Stimulated activated CD8-positive, alpha-beta memory T cell treated with anti-CD3 and anti-CD28 coated beads, Interleukin-2, amount 100 ng/mL, for 1 hour (primary cell): ENCODE measurements at regions not wholly inside any gene's neighbourhood (a gene's known extent, or its start where the extent isn't known, plus 50 kb on each side); places are given as distances from the start of the nearest gene placed in this dataset.
"Not testable (repeated sequence)": the region's sequence is repeated elsewhere in the genome, so short reads cannot be mapped to it uniquely, and the experiment has no call there.

Experiments
- DNase-seq, 2 donors: peaks; one replicate each; pipeline ENCODE4 v3.0.0-alpha.2; 2020; ENCODE audit warnings: low read depth in 2 of 2

DNA sequence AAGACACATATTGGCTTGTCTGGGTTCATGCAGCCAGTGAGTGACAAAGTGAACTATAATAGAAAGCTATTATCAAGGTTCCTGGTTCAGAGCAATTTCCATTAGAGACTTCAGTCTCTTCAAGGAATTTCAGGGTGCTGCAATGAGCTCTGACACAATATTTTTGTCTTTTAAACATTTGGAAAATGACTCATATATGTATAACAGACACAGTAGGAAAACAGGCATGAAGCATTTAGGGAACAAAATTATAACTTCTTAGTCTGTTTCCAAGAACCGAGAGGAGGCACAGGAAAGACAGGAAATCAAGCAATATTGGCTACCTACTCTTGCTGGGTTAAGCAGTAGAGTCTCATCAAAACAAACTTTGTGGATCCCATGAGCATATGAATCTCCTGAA is 170.4 kb downstream of the PTPRC start:
- DNase-seq, result no peak

DNA sequence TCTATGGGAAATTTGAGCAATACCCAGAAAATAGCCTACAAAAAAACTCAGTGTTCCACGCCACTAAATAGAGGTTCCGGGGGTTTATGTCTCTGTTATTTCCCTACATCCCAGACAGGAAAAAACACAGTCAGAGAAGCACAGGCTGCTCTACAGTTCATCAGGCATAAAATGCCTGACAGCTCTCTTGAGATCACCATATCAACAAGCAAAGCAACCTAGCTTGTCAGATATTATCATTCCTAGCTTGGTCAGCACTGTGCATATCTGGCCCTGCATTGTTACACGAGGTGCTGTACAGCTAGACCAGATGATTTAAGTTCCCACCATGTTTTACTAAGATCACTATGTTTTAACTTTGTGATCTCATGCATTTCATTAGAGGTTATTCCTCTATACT is 172.6 kb downstream of the PTPRC start:
- DNase-seq, result no peak

DNA sequence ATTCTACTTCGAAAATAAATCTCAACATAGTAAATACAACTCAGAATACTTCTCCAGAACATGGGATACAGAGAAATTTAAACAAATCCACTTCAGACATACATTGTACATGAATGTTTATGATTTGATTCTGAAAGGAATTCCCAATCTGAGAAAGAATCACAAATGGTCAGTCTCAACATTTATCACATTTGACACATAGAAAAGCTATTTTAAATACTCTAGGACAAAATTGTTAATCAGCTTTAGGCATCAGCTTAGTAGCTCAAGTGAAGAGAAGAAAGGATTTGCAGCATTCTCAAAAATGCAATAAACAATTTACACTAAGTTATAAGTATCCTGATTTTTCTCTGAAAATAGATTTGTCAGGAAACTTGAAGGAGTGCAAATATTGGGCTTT is 184.8 kb downstream of the PTPRC start:
- no peak for DNase-seq

DNA sequence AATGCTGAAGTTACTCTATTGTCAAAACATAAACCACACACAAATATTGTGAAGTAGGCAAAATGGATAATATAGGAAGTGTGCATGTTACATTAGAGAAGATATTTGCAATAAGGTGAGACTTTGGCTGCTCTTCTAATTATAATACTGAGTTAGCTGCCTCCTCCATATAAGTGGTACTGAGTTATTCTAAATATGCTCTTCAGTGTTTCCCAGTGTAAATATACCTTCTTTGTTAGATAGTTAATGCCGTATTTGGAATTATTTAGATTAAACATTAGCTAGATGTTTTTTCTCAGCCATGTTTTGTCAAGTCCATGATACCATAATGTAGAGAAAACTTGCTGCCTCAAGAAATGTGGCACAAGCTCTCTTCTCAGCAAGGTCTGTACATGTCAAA is 186.4 kb downstream of the PTPRC start:
- DNase-seq, result no peak

DNA sequence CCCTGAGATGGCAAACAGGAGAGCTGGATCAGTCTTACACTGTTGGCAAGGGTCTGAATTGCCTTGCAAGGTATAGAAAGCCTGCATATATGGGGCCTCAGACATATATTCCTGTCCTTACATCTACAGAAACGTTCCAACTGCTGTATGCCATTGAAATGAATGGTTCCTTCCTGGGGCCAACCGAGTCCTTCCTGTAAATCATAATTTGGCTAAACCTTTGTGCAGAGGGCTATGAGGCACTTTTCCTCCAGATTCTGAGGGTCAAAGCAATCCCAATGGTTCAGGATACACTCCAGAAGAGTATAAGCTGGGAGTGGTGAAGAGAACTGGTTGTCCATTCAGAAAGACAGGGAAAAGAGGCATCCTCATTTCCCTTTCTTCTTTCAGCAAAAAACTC is 190.5 kb downstream of the PTPRC start:
- DNase-seq, result no peak

DNA sequence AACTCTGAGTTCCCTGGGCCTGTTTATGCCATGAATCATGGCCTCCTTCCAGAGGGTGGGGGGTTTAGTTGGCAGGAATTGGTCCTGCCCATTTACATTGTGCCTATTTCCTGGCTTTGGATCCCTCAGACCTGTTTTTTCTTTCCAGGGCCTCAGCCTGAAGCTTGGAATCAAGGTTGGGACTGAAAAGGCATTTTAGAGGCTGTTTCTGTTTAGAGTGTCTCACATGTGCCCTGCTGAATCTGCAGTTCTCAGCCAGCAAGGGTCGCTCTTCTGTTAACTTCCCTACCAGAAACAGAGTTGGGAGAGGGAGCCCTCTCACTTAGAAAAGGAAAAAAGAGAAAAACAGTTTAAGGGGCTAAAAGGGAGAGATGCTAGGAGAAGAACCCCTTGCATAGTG is 191.1 kb downstream of the PTPRC start:
- no peak for DNase-seq

DNA sequence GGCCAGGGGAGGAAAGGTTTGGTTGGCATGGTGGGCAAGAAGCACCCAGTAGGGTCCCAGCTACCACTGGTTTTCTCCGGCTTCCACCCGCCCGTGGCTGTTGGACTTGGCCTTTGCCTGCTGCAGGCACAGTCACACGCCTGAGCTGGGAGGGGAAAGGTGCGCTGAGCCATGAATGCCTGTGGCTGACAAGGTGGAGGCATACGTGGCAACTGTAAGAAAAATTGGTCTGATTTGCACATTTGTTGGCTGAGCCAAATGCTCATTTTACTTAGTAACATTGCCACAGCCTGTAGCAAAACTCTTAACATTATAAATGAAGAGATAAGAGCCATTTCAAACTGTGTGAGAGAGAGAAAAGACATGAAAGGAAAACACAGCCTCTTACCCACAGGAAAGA is 191.6 kb downstream of the PTPRC start:
- DNase-seq, result no peak

DNA sequence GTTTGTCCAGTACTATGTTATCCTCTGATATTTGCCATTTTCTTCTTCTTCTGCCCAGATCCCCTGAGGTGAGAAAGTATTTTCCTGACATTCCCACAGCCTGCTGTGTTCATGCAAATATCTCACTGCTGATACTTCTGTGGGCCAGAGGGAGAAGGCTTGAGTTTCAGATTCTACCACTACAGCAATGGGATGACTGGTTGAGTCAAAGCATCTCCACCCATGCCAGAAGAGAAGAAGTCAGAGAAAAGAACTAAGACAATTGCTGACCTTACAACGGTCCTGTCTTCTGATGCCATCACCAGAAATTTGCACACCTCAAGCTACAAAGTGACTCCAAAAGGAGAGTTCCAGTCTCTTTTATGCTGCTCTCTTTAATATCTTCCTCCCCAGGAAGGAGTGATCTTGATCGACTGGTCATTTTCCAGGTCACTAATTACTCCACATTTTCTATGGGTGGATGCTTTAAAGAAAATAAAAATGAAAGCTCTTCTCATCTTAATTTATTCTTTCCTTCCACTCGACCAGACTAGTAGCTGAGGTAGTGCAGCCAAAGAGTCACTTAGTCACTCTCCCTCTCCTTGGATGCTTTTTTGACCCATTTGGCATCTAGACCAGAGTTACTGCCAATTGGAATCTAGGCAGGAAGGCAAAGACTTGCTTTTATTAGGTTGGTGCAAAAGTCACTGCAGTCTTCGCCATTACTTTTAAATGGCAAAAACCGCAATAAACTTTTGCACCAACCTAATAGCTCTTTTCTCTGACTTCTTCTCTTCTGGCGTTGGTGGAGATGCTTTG is 195.1 kb downstream of the PTPRC start:
- DNase-seq, result no peak

DNA sequence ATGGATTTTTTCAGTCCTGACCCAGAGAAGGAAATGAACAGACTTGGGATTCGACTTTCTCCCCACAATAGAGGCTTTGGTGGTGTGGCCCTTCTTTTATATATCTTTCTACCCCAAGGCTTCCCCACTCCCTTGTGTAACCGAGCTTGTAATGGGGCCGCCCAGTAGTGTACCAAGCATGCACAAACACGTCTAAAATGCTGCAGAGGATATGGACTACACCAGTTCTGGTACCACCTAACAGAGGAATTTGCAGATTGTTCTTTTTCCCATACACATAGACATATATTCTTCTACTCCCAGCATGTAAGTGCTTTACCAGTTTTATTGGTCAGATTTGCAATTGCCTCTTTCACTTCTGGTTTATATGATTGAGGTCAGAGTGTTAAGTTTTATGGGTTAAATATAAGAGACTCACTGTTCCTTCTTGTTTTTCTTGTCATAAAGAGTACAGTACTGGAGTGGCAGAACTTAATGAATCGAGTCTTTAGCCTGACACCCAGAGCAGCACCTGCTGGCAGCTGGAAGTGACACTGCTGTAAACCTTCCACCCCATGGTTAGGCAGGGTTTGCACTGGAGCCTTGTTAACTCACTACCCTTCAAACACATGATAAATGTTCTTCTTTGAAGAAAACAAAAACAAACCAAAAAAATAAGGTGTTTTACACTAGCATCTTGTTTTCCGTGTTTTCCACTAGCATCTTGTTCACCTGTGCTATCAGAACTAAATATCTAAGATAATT is 198.6 kb downstream of the PTPRC start:
- DNase-seq, result no peak

DNA sequence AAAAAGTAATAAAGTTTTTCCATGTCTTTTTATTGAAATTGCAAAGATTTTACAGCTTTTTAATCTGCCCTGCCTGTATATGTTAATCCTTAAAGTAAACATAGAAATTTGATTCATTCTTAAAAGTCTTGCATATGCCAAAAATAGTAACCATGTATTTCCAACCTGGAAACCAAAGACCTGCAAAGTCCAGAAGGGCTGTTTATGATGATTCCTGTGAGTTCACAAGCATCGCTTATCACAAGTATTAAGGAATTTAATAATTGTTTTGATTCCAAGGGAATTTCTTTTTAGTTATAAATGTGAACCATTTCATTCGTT is 199.1 kb downstream of the PTPRC start:
- DNase-seq, result no peak

DNA sequence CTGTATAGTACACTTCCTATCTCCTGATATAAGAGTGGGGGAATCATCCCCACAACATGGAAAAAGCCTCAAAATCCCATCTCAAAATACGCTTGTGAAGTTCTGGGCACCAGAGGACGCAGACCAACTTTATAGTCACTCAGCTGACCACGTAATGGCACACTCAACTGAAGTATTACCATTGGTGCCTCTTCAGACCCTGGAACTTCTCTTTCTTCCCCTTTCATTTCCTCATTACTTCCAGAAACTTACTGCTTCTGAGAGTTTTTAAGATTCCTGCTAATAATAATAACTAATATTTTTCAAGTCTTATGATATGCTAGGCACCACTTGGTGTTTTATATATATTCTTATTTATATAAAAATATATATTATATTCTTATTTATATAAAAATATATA is 202.6 kb downstream of the PTPRC start:
- DNase-seq, result no peak

DNA sequence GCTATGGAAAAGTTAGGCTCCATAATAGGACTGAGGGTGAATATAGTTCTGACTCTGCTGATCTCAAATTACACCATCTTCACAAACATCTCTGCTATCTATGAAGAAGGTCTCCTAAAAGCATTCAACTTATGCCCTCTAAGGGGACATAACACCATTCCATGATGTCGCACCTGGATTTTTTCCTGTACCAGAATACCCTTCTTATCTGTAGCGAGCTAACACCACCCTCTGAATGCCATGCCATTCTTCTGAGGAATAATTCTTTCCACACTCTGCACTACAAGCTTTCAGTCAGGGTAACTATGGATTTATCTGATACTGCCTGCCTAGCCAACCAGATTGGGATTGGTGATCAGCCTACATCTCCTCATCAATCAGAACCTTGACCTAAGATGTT is 203.8 kb downstream of the PTPRC start:
- DNase-seq, result no peak

DNA sequence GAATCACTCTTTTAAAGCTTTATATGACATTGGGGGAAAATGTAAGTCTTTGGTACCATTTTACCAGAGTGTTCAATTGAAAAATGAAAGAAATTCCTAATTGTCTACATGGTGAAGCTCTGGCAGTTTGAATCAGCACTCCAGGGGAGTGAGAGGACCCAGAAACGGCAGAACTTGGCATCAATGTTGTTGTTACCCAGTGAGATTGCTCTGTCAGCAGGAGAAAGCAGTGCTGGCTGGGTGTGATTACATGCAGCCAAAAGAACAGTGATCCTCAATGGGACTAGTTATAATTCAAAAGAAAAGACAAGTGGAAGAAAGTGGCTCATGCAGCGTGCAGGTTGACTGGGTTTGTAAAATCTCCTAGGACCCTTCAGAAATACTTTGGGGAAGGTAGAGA is 206.4 kb downstream of the PTPRC start:
- DNase-seq, result no peak

DNA sequence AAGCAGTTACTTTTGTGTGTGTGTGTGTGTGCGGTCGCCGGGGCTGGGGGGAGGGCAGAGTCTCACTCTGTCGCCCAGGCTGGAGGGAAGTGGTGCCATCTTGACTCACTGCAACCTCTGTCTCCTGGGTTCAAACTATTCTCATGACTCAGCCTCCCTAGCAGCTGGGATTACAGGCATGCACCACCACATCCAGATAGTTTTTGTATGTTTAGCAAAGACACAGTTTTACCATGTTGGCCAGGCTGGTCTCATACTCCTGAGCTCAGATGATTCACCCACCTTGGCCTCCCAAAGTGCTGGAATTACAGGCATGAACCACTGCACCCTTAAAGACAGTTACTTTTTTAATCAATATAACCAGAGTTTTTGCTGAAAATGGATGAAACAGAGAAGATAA is 207.0 kb downstream of the PTPRC start:
- DNase-seq, result no peak

DNA sequence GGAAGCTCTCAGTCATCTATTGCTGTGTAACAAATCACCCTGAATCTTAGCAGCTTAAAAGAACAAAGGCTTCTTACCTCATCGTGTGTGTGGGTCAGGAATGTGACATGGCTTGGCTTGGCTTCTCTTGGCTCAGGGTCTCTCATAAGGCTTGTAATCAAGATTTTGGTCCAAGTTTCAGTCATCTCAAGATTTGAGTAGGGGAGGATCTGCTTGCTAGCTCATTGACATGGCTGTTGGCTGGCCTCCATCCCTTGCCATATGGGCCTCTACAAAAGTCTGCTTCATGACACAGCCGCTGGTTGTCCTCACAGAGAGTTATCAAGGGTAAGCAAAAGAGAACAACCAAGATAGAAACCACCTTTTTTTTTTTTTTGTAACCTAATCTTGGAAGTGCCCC is 207.7 kb downstream of the PTPRC start:
- no peak for DNase-seq

DNA sequence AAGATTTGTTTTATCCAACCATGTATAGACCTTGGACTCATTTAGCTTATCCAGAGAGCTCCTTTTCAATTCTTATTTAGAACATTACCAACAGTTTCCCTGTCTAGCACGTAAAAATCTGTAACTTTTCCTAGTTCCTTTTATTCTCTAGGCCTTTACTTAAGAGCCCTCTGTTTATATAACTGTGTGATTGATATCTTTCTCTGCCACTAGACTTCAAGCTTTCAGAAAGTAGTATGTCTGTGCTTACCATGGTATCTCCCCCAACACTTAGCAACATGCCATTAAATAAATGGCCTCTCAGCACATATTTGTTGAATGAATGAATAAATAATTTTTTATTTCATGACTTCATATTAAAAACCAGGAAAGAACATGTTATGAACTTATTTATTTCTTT is 209.4 kb downstream of the PTPRC start:
- DNase-seq, result no peak

DNA sequence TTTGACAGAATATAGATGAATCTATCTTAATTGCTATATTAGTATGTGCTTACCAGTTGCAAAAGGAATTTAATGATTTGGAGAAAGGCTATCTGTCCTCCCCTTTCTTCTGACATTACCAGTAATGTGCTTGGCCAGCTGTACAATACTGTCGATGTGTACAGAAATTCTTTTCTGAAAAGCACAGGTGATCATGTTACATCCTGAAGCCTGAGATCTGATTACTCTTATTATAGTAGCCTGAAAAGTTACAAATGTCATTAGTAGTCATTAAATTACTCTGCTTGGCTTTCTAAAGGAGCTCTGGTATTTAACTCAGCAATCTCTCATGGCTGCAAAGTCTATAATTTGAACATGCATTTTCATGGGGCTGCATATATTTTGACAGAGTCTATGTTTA is 209.8 kb downstream of the PTPRC start:
- DNase-seq, result no peak

DNA sequence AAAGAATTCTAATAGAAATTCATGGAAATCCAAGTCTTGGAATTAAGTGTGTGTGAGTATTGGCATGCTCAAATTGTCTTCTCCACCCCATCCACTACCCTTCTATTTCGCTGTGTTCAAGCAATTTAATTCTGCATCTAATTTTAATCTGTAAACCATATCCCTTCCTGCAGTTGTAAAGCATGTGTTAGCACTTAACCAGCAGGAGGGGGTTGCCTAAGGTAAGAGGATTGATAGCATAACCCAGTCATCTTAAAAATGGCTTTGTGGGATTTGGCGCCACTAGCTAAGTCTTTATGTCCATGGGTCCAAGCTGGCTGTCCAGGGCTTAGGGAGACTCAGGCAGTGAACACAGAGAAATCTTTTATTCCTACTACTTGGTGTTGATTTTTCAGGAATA is 210.3 kb downstream of the PTPRC start:
- DNase-seq, result no peak

DNA sequence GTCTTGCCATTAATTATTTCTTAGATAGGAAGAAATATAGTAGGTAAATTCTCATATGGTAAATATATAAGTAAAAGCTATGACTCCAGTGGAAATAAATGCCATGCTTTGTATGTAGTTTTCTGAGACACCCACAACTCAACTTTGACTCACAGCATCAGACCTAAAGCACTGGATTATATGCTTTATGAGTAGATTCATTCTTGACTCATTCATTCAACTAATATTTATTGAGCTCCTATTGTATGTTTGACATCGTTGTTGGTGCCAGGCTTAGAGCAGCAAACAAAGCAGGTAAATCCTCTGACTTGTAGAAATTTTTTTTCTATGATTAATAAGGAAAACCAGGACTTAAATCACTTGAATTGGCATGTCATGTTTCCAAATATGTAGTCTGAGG is 211.4 kb downstream of the PTPRC start:
- no peak for DNase-seq

DNA sequence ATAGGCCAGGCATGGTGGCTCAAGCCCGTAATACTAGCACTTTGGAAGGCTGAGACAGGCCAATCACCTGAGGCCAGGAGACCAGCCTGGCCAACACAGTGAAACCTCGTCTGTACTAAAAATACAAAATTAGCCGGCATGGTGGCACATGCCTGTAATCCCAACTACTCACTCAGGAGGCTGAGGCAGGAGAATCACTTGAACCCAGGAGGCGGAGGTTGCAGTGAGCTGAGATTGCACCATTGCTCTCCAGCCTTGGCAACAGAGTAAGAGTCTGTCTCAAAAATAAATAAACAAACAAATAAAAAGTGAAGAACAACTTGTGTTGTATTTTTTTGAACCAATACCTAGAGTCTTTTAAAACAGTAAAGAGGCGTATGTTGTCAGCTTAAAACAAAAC is 212.1 kb downstream of the PTPRC start:
- DNase-seq, result not testable (repeated sequence)

DNA sequence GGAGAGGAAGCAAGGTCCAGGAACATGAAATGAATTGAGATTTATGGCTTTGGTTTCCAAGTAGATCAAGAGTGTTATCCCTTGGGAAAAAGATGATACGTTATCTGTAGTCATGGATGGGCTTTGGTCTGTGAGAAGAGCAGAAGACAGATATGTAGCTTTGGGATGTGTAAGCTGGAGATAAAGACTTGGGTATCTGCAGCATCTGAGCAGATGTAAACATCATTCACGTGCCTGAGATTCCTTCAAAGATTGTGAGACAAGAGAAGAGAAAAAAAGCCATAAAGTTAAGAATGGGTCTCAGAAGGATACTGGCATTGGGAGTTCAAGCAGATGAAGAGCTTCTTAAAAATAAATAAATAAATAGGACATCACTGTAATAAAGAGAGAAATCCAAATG is 217.8 kb downstream of the PTPRC start:
- no peak for DNase-seq

DNA sequence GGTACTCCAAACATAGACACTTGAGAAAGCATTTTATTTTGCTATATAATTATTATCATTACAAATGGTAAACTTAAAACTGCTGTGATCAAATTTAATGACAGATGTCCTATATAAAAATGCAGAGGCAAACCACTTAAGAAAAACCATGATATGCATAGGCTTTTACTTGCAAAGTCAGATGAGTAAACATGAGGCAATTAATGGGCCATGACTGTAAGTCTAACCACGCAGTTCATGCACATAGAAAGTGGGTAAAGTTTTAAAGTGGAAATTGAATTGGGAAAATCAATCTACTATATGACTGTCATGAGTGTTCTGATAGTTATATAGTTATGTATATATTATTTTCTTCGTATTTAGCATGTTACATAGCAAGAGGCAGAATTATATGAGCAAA is 219.2 kb downstream of the PTPRC start:
- no peak for DNase-seq

DNA sequence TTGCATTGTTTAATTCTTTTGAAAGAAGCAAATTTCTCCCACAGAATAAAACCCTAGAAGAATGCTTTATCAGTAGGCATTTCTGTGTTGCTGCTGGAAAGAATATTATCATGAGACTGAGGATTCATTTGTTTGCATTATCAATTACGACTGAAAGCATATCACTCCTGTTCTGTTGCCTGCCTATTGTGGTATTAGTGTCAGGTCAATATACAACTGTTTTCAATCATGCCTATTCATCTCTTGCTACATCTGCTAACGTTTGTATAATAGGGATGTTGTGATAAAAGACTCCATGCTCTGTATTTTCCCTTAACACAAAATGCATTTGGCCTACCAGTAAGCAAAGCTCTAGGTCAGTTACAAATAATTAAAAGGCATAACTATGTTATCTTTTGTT is 221.5 kb downstream of the PTPRC start:
- no peak for DNase-seq

DNA sequence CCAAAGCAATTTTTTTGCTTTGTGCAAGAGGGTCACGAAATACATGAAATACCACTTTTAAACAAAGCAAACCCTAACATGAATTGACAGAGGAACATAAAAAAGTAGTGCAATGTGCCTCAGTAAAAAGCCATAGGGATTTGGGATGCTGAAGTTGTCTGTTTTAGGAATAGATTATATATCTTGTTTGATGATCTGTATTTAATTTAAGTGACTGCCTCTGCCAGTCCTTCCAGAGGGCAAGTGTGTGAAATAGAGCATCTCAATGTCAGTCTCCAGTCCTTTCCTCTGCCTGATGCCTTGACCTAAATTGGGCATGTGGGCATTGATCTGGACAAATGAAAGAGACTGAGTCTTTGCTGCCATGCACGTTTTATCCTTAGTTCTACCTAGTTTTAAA is 222.8 kb downstream of the PTPRC start:
- no peak for DNase-seq
